ENCODE measurements at regions not wholly inside any gene's neighbourhood (a gene's known extent, or its start where the extent isn't known, plus 50 kb on each side); places are given as distances from the start of the nearest gene placed in this dataset.

GRCh38 chr3:116809208-116809607, 99.6 kb downstream of the TUSC7 start:
- Histone ChIP-seq H2AFZ (ENCODE audit: low read depth, low read length) (no peak overlapping the region), H3K79me2 (ENCODE audit: insufficient read depth, low read length) (no peaks in the 10 kb centered on the region), H3K27ac (ENCODE audit: low read length) (no peak overlapping the region), H3K4me3 (ENCODE audit: low read depth in 1 of 2, low read length in 2 of 2) (no peak overlapping the region), H3K9ac (ENCODE audit: low read depth, low read length) (no peak overlapping the region), H4K20me1 (ENCODE audit: insufficient read depth, low read length) (no peaks in the 10 kb centered on the region), H3K27me3 (ENCODE audit: insufficient read depth, low read length, poor library complexity) (no peaks in the 10 kb centered on the region), H3K36me3 (ENCODE audit: insufficient read depth, low read length) (no peaks in the 10 kb centered on the region), H3K9me3 (ENCODE audit: insufficient read depth, low read length, severe bottlenecking) (peaks cover 2% of the 10 kb centered on the region), H3K4me2 (ENCODE audit: insufficient read depth, low read length) (no peak overlapping the region), H3K4me1 (ENCODE audit: insufficient read depth, low read length) (no peaks in the 10 kb centered on the region)
- TF ChIP-seq EZH2 (IDR thresholded peaks at IDR 0.05; ENCODE audit: borderline replicate concordance, low read depth, low read length, severe bottlenecking) (no peak), CTCF (IDR thresholded peaks at IDR 0.05; ENCODE audit: borderline replicate concordance, extremely low read depth, low read length, poor library complexity, severe bottlenecking) (no peak)
- DNase-seq (no peak), ATAC-seq (ENCODE audit: insufficient read depth, low read depth) (no peak)

GRCh38 chr3:116811754-116812153, 102.2 kb downstream of the TUSC7 start:
- no peak for TF ChIP-seq CTCF (IDR thresholded peaks at IDR 0.05; ENCODE audit: borderline replicate concordance, extremely low read depth, low read length, poor library complexity, severe bottlenecking)
- no peak for TF ChIP-seq EZH2 (IDR thresholded peaks at IDR 0.05; ENCODE audit: borderline replicate concordance, low read depth, low read length, severe bottlenecking)
- Histone ChIP-seq H3K4me1 (ENCODE audit: insufficient read depth, low read length) (no peaks in the 10 kb centered on the region), H3K27ac (ENCODE audit: low read length) (no peak overlapping the region), H4K20me1 (ENCODE audit: insufficient read depth, low read length) (no peaks in the 10 kb centered on the region), H2AFZ (ENCODE audit: low read depth, low read length) (no peak overlapping the region), H3K79me2 (ENCODE audit: insufficient read depth, low read length) (no peaks in the 10 kb centered on the region), H3K4me2 (ENCODE audit: insufficient read depth, low read length) (no peak overlapping the region), H3K27me3 (ENCODE audit: insufficient read depth, low read length, poor library complexity) (no peaks in the 10 kb centered on the region), H3K4me3 (ENCODE audit: low read depth in 1 of 2, low read length in 2 of 2) (no peak overlapping the region), H3K9me3 (ENCODE audit: insufficient read depth, low read length, severe bottlenecking) (peaks cover 2% of the 10 kb centered on the region), H3K9ac (ENCODE audit: low read depth, low read length) (no peak overlapping the region), H3K36me3 (ENCODE audit: insufficient read depth, low read length) (no peaks in the 10 kb centered on the region)
- ATAC-seq (ENCODE audit: insufficient read depth, low read depth) (no peak), DNase-seq (no peak)

GRCh38 chr3:116812949-116813348, 103.4 kb downstream of the TUSC7 start:
- no peaks in the 10 kb centered on the region for H3K79me2 ChIP-seq (ENCODE audit: insufficient read depth, low read length)
- peaks cover 2% of the 10 kb centered on the region for H3K9me3 ChIP-seq (ENCODE audit: insufficient read depth, low read length, severe bottlenecking)
- H2AFZ ChIP-seq (ENCODE audit: low read depth, low read length): no peak overlapping the region
- no peak overlapping the region for H3K27ac ChIP-seq (ENCODE audit: low read length)
- TF ChIP-seq EZH2 (IDR thresholded peaks at IDR 0.05; ENCODE audit: borderline replicate concordance, low read depth, low read length, severe bottlenecking) (no peak), CTCF (IDR thresholded peaks at IDR 0.05; ENCODE audit: borderline replicate concordance, extremely low read depth, low read length, poor library complexity, severe bottlenecking) (no peak)
- no peak for ATAC-seq (ENCODE audit: insufficient read depth, low read depth)
- no peaks in the 10 kb centered on the region for H4K20me1 ChIP-seq (ENCODE audit: insufficient read depth, low read length)
- no peak overlapping the region for H3K9ac ChIP-seq (ENCODE audit: low read depth, low read length)
- H3K36me3 ChIP-seq (ENCODE audit: insufficient read depth, low read length): no peaks in the 10 kb centered on the region
- no peak overlapping the region for H3K4me2 ChIP-seq (ENCODE audit: insufficient read depth, low read length)
- H3K4me3 ChIP-seq (ENCODE audit: low read depth in 1 of 2, low read length in 2 of 2): no peak overlapping the region
- no peaks in the 10 kb centered on the region for H3K27me3 ChIP-seq (ENCODE audit: insufficient read depth, low read length, poor library complexity)
- no peaks in the 10 kb centered on the region for H3K4me1 ChIP-seq (ENCODE audit: insufficient read depth, low read length)
- DNase-seq: no peak

GRCh38 chr3:116815321-116815720, 105.7 kb downstream of the TUSC7 start:
- Histone ChIP-seq H3K36me3 (ENCODE audit: insufficient read depth, low read length) (no peaks in the 10 kb centered on the region), H2AFZ (ENCODE audit: low read depth, low read length) (no peak overlapping the region), H3K79me2 (ENCODE audit: insufficient read depth, low read length) (no peaks in the 10 kb centered on the region), H3K27ac (ENCODE audit: low read length) (no peak overlapping the region), H3K4me2 (ENCODE audit: insufficient read depth, low read length) (no peak overlapping the region), H3K4me1 (ENCODE audit: insufficient read depth, low read length) (no peaks in the 10 kb centered on the region), H4K20me1 (ENCODE audit: insufficient read depth, low read length) (no peaks in the 10 kb centered on the region), H3K27me3 (ENCODE audit: insufficient read depth, low read length, poor library complexity) (no peaks in the 10 kb centered on the region), H3K9ac (ENCODE audit: low read depth, low read length) (no peak overlapping the region), H3K9me3 (ENCODE audit: insufficient read depth, low read length, severe bottlenecking) (no peaks in the 10 kb centered on the region), H3K4me3 (ENCODE audit: low read depth in 1 of 2, low read length in 2 of 2) (no peak overlapping the region)
- no peak for TF ChIP-seq CTCF (IDR thresholded peaks at IDR 0.05; ENCODE audit: borderline replicate concordance, extremely low read depth, low read length, poor library complexity, severe bottlenecking)
- no peak for TF ChIP-seq EZH2 (IDR thresholded peaks at IDR 0.05; ENCODE audit: borderline replicate concordance, low read depth, low read length, severe bottlenecking)
- no peak for DNase-seq
- ATAC-seq (ENCODE audit: insufficient read depth, low read depth): no peak
